Stimulated activated CD4-positive, alpha-beta T cell treated with anti-CD3 and anti-CD28 coated beads, TNF-alpha, amount 100 ng/mL, for 4 hours (primary cell): ENCODE measurements at regions not wholly inside any gene's neighbourhood (a gene's known extent, or its start where the extent isn't known, plus 50 kb on each side); places are given as distances from the start of the nearest gene placed in this dataset.
"Not testable (repeated sequence)": the region's sequence is repeated elsewhere in the genome, so short reads cannot be mapped to it uniquely, and the experiment has no call there.

ENCODE experiments used
- DNase-seq, 3 experiments: peaks; one replicate each; pipeline ENCODE4 v3.0.0-alpha.2; 2020; ENCODE audit warnings: low read depth in 3 of 3

GRCh38 chr10:30765022-30765615 is 135.6 kb upstream of the LYZL2 start:
- no peak for DNase-seq

DNA sequence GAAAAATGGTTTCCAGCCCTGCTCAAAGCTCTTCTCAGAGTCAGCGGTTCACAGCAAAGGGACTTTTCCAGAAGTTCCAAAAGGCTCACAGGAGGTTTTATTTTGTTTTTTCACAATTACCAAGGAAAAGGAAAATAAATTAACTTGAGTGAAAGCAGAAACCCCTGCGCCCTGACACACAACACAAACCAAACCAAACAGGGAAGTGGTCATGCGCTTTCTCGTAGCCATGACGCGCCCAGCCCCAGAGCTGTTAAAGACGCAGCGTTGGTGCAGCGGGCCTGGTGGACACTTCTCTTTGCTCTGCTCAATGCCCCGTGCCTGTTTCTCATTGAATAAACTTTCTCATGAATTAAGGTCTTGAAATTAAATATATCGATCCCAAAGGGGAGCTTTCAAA is 134.4 kb upstream of the LYZL2 start:
- no peak for DNase-seq

- no peak for DNase-seq
These were observed 133.1 kb upstream of the LYZL2 start for GRCh38 chr10:30762620-30763019.

DNA sequence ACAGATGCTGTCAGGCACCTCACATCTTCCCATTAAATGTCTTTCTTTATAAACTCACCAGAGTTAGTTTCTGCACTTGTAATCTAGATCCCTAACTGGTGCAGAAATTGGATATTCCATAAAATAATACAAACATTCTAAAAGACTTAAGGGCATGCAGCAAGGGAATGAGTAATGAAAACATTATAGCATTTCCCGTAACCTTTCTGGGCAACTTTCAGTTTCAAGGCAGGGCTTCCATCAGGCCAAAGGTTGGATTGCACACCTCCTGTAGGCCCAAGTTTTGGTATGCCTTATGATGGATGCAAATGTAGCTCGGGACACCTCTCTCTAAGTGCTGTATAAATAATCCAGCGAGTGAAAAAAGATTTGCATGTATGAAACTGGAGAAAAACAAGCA is 129.9 kb upstream of the LYZL2 start:
- no peak for DNase-seq

- no peak for DNase-seq
These were observed 128.8 kb upstream of the LYZL2 start for GRCh38 chr10:30758338-30758737.

DNA sequence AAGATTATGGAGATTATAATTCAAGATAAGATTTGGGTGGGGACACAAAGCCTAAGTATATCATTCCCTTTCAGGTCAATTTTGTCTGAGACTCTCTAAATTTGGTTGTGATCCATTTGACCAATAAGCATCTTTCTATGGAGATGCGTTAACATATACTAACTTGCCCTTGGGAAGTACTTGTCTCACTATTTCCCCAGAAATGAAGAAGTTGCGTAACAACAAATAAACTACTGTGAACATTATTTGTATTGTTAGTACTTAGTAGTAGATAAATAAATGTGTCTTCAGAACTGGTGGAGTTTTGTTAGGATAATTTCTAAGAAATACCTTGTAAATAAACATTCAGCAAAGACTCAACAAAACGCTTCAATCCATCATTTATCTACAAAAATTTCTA is 127.3 kb upstream of the LYZL2 start:
- no peak for DNase-seq

DNA sequence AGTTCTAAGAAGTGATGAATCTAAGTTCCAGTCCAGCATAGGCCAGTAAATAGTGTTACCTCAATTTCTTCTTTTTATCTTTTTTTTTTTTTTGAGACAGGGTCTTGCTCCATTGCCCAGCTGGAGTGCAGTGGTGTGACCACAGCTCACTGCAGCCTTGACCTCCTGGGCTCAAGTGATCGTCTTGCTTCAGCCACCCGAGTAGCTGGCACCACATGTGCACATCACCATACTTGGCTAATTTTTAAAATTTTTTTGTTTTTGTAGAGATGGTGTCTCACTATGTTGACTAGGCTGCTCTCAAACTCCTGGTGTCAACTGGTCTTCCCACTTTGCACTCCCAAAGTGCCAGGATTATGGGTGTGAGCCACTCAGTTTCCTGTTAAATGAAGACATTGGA is 126.6 kb upstream of the LYZL2 start:
- DNase-seq, result no peak

GRCh38 chr10:30755441-30755953 is 125.9 kb upstream of the LYZL2 start:
- no peak for DNase-seq

DNA sequence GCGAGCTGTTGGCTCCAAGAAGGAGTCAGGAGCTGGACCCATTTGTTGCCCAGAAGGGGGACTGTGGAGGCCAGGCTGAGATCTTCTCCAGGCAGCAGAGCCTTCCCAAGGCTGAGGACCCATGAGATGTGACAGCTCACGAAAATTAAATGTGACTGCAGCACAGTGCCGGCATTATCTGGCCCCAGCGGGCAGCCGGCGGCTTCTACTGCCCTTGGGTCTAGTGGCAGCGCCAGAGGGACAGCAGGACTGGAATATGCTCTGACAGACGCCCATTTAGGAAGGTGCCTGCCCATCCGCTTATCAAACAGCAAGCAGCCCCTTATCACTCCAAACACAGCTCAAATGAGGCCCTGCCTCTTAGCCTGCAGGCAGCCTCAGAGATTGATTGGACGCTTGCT is 122.9 kb upstream of the LYZL2 start:
- no peak for DNase-seq

GRCh38 chr10:30751678-30752331 is 122.3 kb upstream of the LYZL2 start:
- peak; percentile 38 to 64 (median 38) for DNase-seq

- no peak for DNase-seq
These were observed 121.6 kb upstream of the LYZL2 start for GRCh38 chr10:30750971-30751677.

DNA sequence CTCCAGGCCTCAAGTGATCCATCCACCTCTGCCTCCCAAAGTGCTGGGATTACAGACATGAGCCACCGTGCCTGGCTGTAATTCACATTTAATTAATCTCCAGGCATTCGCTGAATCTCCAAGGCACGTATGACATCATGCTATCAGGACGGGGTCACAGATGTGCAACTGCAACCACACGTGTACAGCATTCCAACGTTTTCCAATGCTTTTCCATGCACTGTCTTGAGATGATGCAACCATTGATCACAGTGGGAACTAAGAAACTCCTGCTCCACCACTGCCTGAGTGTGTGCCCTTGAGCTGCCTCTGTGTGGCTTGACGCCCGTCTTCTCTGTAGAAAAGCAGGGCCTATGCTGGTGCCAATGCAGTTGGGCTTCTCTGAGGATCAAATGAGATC is 119.8 kb upstream of the LYZL2 start:
- no peak for DNase-seq

- no peak for DNase-seq
These were observed 118.8 kb upstream of the LYZL2 start for GRCh38 chr10:30748152-30748973.

GRCh38 chr10:30747633-30748032 is 118.1 kb upstream of the LYZL2 start:
- DNase-seq, result peak in 1 of 3 experiments; percentile 16

- DNase-seq, result no peak
These were observed 116.4 kb upstream of the LYZL2 start for GRCh38 chr10:30745953-30746352.

GRCh38 chr10:30744106-30744505 is 114.6 kb upstream of the LYZL2 start:
- DNase-seq, result no peak

DNA sequence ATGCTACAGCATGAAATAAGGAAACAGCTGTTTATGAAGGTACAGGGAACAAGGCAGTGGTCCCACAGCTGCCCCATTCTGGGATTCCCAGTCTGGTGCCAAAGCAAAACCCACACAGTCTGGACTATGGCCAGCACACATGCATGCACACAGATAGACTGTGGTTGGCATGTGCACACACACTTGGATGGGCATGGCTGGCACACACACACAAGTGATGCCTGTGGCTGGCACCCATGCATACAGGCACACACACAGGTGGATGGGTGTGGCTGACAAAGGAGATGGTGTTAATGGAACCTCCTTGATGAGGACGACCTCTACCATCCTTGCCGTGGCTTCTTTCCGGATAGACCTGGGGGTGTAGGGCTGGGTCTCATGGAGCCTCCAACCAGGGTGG is 114.0 kb upstream of the LYZL2 start:
- no peak for DNase-seq

DNA sequence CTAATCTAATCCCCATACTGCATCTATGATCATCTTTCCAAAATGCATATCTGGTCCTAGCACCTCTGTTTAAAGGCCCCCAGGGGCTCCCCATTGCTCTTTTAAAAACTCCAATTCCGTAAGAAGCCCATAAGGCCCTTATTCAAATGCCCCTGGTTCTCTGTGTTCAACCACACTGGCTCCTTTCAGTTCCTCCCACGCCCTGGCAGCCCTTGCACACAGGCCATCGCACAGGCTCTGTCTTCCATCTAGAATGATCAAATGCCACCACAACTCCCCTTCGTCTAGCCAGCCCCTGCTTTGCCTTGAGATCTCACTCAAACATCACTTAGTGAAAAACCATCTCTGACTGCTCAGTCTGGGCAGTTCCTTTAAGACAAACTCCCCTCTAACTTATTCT is 112.9 kb upstream of the LYZL2 start:
- no peak for DNase-seq

GRCh38 chr10:30740774-30741173 is 111.2 kb upstream of the LYZL2 start:
- DNase-seq, result not testable (repeated sequence)

GRCh38 chr10:30738416-30738815 is 108.9 kb upstream of the LYZL2 start:
- DNase-seq, result no peak

DNA sequence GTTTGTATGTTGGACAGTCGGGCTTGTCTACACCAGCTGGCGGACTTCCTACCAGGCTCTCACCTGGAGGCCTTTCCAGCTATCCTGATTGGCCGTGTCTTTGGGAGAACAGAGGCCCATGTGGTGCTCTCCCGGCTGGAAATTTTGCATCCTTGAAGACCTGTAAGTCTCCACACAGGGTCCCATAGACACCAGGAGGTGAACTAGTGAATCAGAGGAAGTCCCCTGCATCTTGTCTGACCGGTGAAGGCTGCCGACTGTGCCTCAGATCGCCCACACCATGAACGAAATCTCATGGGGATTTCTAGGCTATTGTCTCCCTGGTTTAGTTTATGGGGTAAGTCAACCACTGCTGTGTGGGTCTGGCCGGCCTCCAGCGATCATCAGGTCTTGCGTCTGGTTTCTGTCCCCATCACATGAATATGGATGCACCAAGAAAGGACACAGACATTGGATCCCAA is 108.4 kb upstream of the LYZL2 start:
- DNase-seq, result no peak

DNA sequence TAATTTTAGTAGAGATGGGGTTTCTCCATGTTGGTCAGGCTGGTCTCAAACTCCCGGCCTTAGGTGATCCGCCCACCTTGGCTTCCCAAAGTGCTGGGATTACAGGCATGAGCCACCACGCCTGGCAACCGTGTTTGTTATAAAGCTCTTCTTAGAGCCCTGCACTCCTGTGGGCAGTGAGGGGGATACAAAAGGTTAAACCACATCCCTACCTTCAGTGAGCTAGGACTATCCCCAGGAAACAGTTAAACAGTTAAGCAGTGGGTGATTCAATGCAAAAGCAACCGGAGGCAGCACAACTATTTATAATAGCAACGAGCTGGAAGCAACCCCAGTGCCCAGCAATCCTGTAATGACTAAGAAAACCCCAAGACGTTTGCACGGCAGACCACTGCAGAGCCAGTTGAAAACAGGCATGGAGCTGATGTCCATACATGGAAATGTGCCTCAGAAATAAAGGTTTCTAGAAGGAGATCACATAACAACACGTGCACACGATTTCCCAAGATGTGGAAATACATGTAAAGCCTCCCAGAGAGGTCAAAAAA is 107.2 kb upstream of the LYZL2 start:
- no peak for DNase-seq
